Activated CD4-positive, alpha-beta T cell treated with anti-CD3 and anti-CD28 coated beads for 36 hours (primary cell): ENCODE measurements at regions not wholly inside any gene's neighbourhood (a gene's known extent, or its start where the extent isn't known, plus 50 kb on each side); places are given as distances from the start of the nearest gene placed in this dataset.

Source experiments
- ATAC-seq: fragments of 200-7000 bp; cut with Tn5 transposase; one replicate; pipeline ENCODE4 v1.10.0; 2021; ENCODE audit warnings: mild to moderate bottlenecking, moderate library complexity
- CTCF ChIA-PET: fragments of 350-600 bp; sonication (Branson Sonifier 250); formaldehyde crosslinking; loops from one replicate; lab custom pipeline; 2021; ENCODE audit warnings: antibody characterized with exemption; lab: Charles Lee
- POLR2A ChIA-PET: fragments of 350-600 bp; sonication (Branson Sonifier 250); formaldehyde crosslinking; loops from one replicate; lab custom pipeline; 2021; ENCODE audit warnings: antibody characterized with exemption, inconsistent platforms; lab: Charles Lee
- DNase-seq: peaks from one replicate; pipeline ENCODE4 v3.0.0-alpha.2; 2020
- H3K27ac Mint-ChIP-seq: one replicate; pipeline ENCODE4 v1.8.0; 2021; ENCODE audit warnings: mixed read lengths
- H3K27me3 Mint-ChIP-seq: one replicate; pipeline ENCODE4 v1.8.0; 2021; ENCODE audit warnings: mixed read lengths
- H3K36me3 Mint-ChIP-seq: one replicate; pipeline ENCODE4 v1.8.0; 2021; ENCODE audit warnings: low read depth, mixed read lengths
- H3K4me1 Mint-ChIP-seq: one replicate; pipeline ENCODE4 v1.8.0; 2021; ENCODE audit warnings: mixed read lengths
- H3K4me3 Mint-ChIP-seq: one replicate; pipeline ENCODE4 v1.8.0; 2021; ENCODE audit warnings: mild to moderate bottlenecking, moderate library complexity, mixed read lengths
- H3K9me3 Mint-ChIP-seq: one replicate; pipeline ENCODE4 v1.8.0; 2021; ENCODE audit warnings: low read depth, mixed read lengths
- intact Hi-C, 2 experiments: fragments of 100-400 bp; cut with DNase I in 1 of 2; cut with micrococcal nuclease in 1 of 2; formaldehyde crosslinking; loops; one replicate each; pipeline versions ENCODE4 v1.14.2 to v1.15.1; 2022 to 2024; cut with DNase I, micrococcal nuclease

DNA sequence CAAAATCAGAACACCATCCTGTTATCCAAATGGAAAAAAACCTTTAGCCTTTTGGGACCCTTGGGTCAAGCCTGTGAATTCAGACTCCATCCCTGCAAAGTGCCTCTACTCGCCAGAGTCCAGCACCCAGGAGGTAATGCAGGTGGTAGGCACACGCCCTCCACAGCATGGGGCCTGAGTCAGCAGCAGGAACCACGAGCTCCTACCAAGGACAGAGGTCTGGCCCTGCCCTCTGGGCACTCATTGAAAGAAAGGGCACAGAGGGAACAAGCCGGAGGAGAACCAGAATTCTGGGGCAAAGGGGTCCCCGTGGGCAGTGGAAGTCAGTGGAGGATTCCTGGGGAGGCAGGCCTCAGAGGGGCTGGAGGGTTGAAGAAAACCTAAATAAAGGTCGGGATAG is 438.1 kb downstream of the NPHP4 start:
- ATAC-seq (no peak), DNase-seq (no peak)
- ChIA-PET POLR2A (no interaction called here), CTCF (interaction anchor here (0.6 kb wide), 1 partner anchor 1440 kb away, joined by 3 read pairs; no protein-coding TSS in a partner anchor)
- H3K27ac Mint-ChIP-seq, result no peak overlapping the region
- H3K4me3 Mint-ChIP-seq, result no peak overlapping the region
- no peaks in the 10 kb centered on the region for H3K4me1 Mint-ChIP-seq
- H3K9me3 Mint-ChIP-seq, result peaks cover 7% of the 10 kb centered on the region
- H3K27me3 Mint-ChIP-seq, result peaks cover 10% of the 10 kb centered on the region
- H3K36me3 Mint-ChIP-seq, result no peaks in the 10 kb centered on the region
- intact Hi-C loops, result no loop called here

DNA sequence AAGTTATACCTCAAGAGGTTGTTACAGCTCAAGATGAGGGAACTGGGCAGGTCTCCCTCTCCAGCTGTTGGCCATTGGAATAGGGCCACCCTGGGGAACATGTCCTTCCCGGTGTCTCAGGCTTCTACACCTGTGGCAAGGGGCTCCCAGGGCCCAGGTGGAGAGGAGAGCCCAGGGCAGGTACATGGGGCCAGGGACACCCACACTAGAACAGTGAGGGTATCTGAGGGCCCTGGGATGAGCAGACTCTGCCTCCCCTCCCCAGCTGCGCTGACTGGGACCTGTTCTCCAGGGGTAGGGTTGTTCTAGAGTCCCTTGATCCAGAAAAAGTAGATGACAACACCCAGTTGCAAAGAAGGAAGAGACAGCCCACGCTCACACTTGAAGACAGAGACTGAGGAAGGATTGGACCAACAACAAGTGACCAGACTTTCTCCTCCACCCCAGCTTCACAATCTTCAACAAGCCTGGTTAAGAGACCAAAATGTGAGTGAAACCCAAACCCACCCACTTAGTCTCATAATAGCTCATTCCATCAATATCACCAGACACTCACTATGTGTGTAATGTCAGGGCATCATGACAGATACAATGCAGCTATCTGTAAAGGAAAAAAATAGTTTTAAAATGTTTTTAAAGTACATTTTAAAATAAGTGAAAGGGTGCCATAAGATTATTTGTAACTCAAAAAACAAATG is 439.3 kb downstream of the NPHP4 start:
- H3K27ac Mint-ChIP-seq, result no peak overlapping the region
- intact Hi-C loops, result no loop called here
- H3K4me1 Mint-ChIP-seq, result no peaks in the 10 kb centered on the region
- DNase-seq, result no peak
- peaks cover 2% of the 10 kb centered on the region for H3K9me3 Mint-ChIP-seq
- ATAC-seq, result no peak
- ChIA-PET CTCF (no interaction called here), POLR2A (no interaction called here)
- H3K27me3 Mint-ChIP-seq, result peaks cover 10% of the 10 kb centered on the region
- H3K4me3 Mint-ChIP-seq, result no peak overlapping the region
- no peaks in the 10 kb centered on the region for H3K36me3 Mint-ChIP-seq

DNA sequence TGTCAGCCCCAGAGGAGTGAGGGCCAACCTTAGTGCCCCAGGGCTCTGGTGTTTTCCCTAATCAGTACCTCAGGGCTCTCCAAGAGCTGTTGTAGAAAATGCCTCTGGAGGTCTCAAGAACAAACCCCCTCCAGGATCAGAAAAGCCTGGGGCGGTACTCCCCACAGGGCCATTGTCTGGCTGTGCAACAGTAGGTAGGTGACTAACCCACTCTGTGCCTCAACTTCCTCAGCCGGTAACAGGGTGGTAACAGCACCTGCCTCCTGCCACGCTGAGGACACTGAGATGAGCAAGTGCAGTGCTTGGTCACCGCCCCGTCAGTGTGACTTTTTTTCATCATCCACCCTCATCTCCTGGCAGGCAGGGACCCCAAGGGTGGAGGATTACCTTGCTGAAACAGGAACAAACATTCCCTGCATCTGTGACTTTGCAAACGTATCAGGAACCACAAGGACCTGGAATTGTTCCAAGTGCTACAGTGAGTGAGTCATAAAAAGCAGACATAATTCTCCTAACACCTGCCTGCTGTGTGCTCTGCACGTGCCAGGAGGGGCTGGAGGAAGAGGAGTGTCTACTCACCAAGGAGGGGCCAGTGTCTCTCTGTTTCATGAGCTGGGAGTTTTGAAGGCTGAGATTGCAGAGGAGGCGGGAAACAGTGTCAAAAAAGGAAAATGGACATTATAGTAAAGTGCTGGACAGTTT is 440.8 kb downstream of the NPHP4 start:
- H3K36me3 Mint-ChIP-seq, result no peaks in the 10 kb centered on the region
- DNase-seq, result peak; percentile 8

DNA sequence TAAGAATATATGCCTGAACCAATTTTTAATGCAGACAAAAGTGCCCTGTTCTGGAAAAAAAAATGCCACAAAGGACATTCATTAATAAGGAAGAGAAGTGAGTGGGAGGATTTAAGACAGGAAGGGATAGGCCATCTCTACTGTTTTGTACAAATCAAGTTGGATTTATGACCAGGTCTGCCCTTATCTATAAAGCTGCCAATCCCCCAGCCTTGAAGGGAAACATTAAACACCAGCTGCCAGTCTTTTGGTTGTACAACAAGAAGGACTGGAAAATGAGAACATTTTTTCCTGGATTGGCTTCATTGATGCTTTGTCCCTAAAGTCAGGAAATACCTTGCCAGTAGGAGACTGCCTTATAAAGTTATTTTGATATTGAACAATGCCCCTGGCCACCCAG is 444.0 kb downstream of the NPHP4 start:
- no peaks in the 10 kb centered on the region for H3K9me3 Mint-ChIP-seq
- H3K36me3 Mint-ChIP-seq, result no peaks in the 10 kb centered on the region
- intact Hi-C loops, result no loop called here
- CTCF ChIA-PET, result no interaction called here
- no peaks in the 10 kb centered on the region for H3K4me1 Mint-ChIP-seq
- no peak for ATAC-seq
- POLR2A ChIA-PET, result no interaction called here
- DNase-seq, result no peak
- no peak overlapping the region for H3K4me3 Mint-ChIP-seq
- no peak overlapping the region for H3K27ac Mint-ChIP-seq
- peaks cover 21% of the 10 kb centered on the region for H3K27me3 Mint-ChIP-seq

More for the DNA sequence above, 440.8 kb downstream of the NPHP4 start:
- peaks cover 2% of the 10 kb centered on the region for H3K9me3 Mint-ChIP-seq
- no peak overlapping the region for H3K4me3 Mint-ChIP-seq
- CTCF ChIA-PET, result no interaction called here
- no peaks in the 10 kb centered on the region for H3K4me1 Mint-ChIP-seq
- intact Hi-C loops, result no loop called here
- no peak for ATAC-seq
- POLR2A ChIA-PET, result no interaction called here
- H3K27ac Mint-ChIP-seq, result no peak overlapping the region
- peaks cover 13% of the 10 kb centered on the region for H3K27me3 Mint-ChIP-seq

DNA sequence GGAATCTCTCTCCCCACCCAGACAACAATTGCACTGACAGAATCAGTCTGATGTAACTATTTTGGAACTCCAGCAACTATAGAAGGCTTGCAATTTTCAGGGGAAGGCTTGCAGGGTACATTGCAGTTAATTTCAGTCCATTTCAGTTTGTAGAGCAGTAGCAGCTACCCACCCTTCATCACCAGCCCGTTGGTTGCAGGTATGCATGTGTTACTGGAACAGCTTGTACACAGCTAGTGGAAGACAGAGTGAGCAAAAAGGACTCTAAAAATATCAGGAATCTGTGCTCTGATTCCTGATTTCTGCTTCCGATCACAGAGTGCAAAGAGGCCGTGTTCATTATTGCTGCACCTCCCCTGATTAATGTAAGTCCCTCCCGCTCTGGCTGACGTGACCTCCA is 449.0 kb downstream of the NPHP4 start:
- ChIA-PET CTCF (no interaction called here), POLR2A (no interaction called here)
- intact Hi-C loops, result no loop called here
- Mint-ChIP-seq H3K4me3 (no peak overlapping the region), H3K27me3 (peaks cover 36% of the 10 kb centered on the region), H3K36me3 (no peaks in the 10 kb centered on the region), H3K27ac (no peak overlapping the region), H3K4me1 (no peaks in the 10 kb centered on the region), H3K9me3 (no peaks in the 10 kb centered on the region)
- no peak for ATAC-seq
- DNase-seq, result no peak

DNA sequence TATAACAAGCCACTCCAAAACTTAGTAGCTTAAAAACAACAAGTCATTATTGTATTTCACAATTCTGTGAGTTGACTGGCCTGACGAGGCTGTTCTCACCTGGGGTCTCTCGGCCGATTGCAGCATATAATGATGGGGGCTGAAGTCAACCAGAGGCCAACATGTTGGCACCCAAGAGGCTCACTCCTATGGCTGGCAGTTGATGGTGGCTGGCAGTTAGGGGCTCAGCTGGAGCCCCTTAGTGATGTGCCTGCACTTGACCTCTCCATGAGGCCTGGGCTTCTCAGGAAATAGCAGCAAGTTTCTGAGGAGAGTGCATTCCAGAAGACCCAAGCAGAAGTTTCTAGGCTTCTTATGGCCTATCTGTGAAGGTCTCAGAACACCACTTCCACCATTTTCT is 459.4 kb downstream of the NPHP4 start:
- Mint-ChIP-seq H3K36me3 (no peaks in the 10 kb centered on the region), H3K27me3 (peaks cover 25% of the 10 kb centered on the region), H3K9me3 (peaks cover 2% of the 10 kb centered on the region), H3K4me3 (no peak overlapping the region), H3K27ac (no peak overlapping the region), H3K4me1 (no peaks in the 10 kb centered on the region)
- intact Hi-C loops, result no loop called here
- ChIA-PET POLR2A (no interaction called here), CTCF (interaction anchor here (1.1 kb wide), 1 partner anchor 18 kb away, joined by 3 read pairs; no protein-coding TSS in a partner anchor)
- ATAC-seq (no peak), DNase-seq (no peak)

DNA sequence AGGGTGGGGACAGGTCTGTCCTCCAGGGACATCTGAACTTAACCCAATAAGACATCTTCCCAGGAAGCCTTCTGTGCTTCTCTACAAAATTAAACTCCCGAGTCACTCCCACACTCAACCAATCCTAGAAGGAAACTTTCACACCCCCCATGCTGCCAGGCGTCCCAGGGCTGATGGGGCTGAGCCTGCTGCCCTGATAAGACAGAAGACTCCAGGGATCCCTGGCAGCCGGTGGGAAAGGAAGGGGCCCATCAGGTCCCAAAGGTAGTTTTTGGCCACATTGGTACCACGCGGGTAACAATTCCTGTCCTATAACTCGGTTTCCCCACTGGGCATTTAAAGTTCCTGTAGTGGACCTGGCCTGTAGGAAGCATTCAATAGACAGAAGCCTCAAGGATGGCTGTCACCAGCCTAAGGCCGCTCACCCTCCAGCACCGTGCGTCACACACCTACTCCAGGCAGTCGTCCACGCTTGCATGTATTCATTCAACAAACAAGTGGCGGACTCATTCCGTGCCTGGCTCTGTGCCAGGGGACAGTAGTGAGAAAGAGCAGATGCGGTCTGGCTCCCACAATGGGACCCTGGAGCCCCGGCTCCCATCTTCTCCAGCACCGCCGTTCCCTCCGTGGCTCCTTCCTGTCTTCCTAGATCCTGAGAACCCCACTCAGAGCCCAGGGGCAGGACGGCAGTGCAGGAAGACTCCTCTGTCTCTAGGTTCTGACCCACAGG is 465.2 kb downstream of the NPHP4 start:
- Mint-ChIP-seq H3K36me3 (no peaks in the 10 kb centered on the region), H3K9me3 (peaks cover 2% of the 10 kb centered on the region), H3K27me3 (peaks cover 6% of the 10 kb centered on the region), H3K4me3 (no peak overlapping the region), H3K4me1 (peaks cover 4% of the 10 kb centered on the region), H3K27ac (no peak overlapping the region)
- ChIA-PET CTCF (no interaction called here), POLR2A (no interaction called here)
- no peak for DNase-seq
- ATAC-seq, result no peak
- intact Hi-C loops, result no loop called here

DNA sequence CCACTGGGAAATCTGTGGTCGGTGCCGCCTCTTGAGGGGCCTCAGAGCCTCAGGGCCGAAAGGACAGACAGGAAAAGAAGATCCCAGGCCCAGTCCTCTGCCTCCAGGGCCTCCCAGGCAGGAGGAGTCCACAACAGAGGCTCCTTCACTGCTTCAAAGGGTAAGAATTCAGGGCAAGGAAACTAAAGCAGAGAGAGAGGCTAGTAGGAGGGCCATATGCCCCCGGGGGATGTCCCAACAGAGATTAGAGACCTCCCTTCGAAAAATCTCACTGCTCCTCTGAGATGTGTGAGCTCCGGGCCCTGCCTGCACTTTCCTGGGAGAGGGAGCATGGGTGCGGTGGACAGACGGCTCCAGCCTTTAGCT is 465.9 kb downstream of the NPHP4 start:
- H3K27ac Mint-ChIP-seq, result no peak overlapping the region
- peaks cover 4% of the 10 kb centered on the region for H3K4me1 Mint-ChIP-seq
- intact Hi-C loops, result no loop called here
- no peaks in the 10 kb centered on the region for H3K36me3 Mint-ChIP-seq
- POLR2A ChIA-PET, result no interaction called here
- peaks cover 2% of the 10 kb centered on the region for H3K9me3 Mint-ChIP-seq
- H3K4me3 Mint-ChIP-seq, result no peak overlapping the region
- CTCF ChIA-PET, result no interaction called here
- no peak for DNase-seq
- ATAC-seq, result no peak
- peaks cover 2% of the 10 kb centered on the region for H3K27me3 Mint-ChIP-seq

DNA sequence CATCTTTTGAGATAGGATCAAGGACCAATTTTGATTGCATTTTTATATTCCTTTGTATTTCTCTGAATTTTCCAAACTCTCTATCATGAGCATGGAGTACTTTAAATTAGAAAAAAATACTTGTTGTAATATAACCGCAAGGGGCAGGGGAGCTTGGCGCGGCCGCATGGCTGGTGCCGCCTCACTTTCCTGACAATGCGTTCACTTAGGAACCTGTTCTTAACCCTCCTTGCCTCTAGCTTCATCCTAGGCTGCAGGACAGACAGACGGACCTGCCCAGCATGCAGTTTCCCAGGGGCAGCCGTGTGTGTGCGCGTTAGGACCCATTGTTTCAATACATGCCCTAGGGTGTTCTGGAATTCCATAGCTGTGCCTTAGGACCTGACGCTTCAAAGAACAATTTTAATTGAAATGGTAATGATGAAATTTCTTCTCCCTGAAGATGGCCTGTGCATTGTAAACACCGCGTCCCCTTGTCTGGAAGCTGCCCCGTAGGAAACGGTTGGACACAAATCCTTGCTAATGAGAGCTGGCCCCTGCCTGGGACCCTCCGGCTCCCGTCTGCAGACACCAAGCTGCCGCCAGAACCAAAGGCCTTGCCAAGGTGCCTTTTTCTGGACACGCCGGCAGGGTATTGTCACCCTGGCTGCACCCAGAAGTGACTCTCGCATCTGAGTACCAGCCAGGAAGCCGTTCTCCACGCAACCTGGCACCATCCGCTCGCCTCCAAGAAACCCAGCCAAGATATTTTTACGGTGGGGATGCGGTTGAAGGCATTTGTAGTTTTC is 466.4 kb downstream of the NPHP4 start:
- intact Hi-C loops, result no loop called here
- Mint-ChIP-seq H3K9me3 (peaks cover 2% of the 10 kb centered on the region), H3K27ac (no peak overlapping the region), H3K27me3 (peaks cover 4% of the 10 kb centered on the region), H3K4me3 (no peak overlapping the region), H3K36me3 (no peaks in the 10 kb centered on the region), H3K4me1 (peaks cover 4% of the 10 kb centered on the region)
- POLR2A ChIA-PET, result no interaction called here
- no peak for DNase-seq
- no peak for ATAC-seq
- CTCF ChIA-PET, result interaction anchor here (0.6 to 1.0 kb wide), 2 partner anchors 11 to 1901 kb away, joined by 3 to 5 read pairs; no protein-coding TSS in a partner anchor

DNA sequence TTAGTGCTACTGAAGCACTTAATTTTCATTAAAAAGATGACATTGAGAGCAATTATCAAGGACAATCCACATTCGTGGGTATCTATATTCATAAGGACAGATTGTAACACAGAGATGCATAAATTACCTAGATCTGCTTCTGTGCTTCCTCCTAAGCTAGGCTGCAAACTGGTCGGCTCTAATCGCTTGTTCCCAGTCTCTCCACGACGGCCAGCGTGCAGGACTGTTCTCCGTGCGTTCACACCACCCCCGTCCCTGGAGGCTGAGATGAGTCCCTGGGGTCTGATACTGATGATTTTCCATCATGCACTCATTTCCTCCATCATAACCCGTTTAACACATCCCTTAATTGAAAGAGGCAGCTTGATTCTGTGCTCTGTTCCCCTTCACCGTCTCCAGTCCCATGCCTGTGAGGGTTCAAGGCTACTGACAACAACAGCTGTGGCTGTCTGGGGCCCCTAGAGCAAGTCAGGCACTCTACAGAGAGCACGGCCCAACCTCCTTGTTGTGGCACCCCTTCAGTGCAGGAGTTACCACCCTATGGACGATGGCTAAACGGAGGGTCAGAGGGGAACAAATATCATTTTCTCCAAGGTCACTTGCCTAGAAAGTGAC is 469.6 kb downstream of the NPHP4 start:
- H3K9me3 Mint-ChIP-seq, result no peaks in the 10 kb centered on the region
- peaks cover 4% of the 10 kb centered on the region for H3K27me3 Mint-ChIP-seq
- ATAC-seq, result no peak
- no peaks in the 10 kb centered on the region for H3K36me3 Mint-ChIP-seq
- DNase-seq, result no peak
- H3K4me3 Mint-ChIP-seq, result no peak overlapping the region
- H3K27ac Mint-ChIP-seq, result no peak overlapping the region
- ChIA-PET CTCF (interaction anchor here (0.8 to 1.5 kb wide), 3 partner anchors 11 to 101 kb away, joined by 3 to 4 read pairs (median 3); no protein-coding TSS in a partner anchor), POLR2A (no interaction called here)
- H3K4me1 Mint-ChIP-seq, result peaks cover 4% of the 10 kb centered on the region
- intact Hi-C loops, result no loop called here
